HEK293 (cell line): ENCODE measurements at regions not wholly inside any gene's neighbourhood (a gene's known extent, or its start where the extent isn't known, plus 50 kb on each side); places are given as distances from the start of the nearest gene placed in this dataset.

Experiments
- CTCF ChIA-PET: fragments of 350-600 bp; formaldehyde crosslinking; extraction: SDS; loops from one replicate; lab custom pipeline; 2021; ENCODE audit warnings: antibody characterized with exemption; lab: Yijun Ruan, JAX
- POLR2A ChIA-PET: fragments of 300-600 bp; formaldehyde crosslinking; extraction: SDS; loops from one replicate; lab custom pipeline; 2020; ENCODE audit warnings: antibody characterized with exemption, inconsistent platforms; lab: Yijun Ruan, JAX
- H3K27ac ChIP-seq: fragments of 200-500 bp; sonication (Bioruptor generic); 2 replicates; pipeline ENCODE4 v1.5.1; 2014; ENCODE audit warnings: low read depth, low read length, control low read depth, inconsistent platforms; ENCODE audit errors: extremely low read depth
- H3K36me3 ChIP-seq, 2 experiments: fragments of 200-500 bp in 1 of 2; sonication (Bioruptor generic) in 1 of 2; 1 replicate in 1 of 2; 2 replicates in 1 of 2; pipeline ENCODE4 v1.5.1; 2014 to 2017; ENCODE audit warnings: inconsistent platforms in 2 of 2, low read length in 2 of 2; ENCODE audit not compliant: control insufficient read depth in 2 of 2, insufficient read depth in 1 of 2
- H3K4me1 ChIP-seq: fragments of 200-500 bp; sonication (Bioruptor generic); 2 replicates; pipeline ENCODE4 v1.5.1; 2014; ENCODE audit warnings: mild to moderate bottlenecking, low read length, inconsistent platforms; ENCODE audit not compliant: control insufficient read depth, insufficient read depth
- H3K4me3 ChIP-seq: 2 replicates; pipeline ENCODE4 v1.5.1; 2011; ENCODE audit warnings: low read depth, mild to moderate bottlenecking, control low read depth, low read length, moderate library complexity
- H3K9me3 ChIP-seq: fragments of 200-500 bp; sonication (Bioruptor generic); 2 replicates; pipeline ENCODE4 v1.5.1; 2014; ENCODE audit warnings: low read depth, low read length, inconsistent platforms; ENCODE audit not compliant: control insufficient read depth, insufficient read depth
- ATF2 ChIP-seq: fragments of 450-650 bp; formaldehyde crosslinking; IDR thresholded peaks from 2 replicates; pipeline ENCODE4 v1.5.1; 2016; ENCODE audit warnings: missing biosample characterization, missing genetic modification characterization, low read depth
- EGR2 ChIP-seq: fragments of 450-650 bp; formaldehyde crosslinking; IDR thresholded peaks from 2 replicates; pipeline ENCODE4 v1.5.1; 2016; ENCODE audit warnings: low read depth, missing biosample characterization, missing genetic modification characterization
- HOXD13 ChIP-seq: sonication (generic); formaldehyde crosslinking; IDR thresholded peaks from 2 replicates; pipeline ENCODE4 v1.8.0; 2022; ENCODE audit warnings: missing genetic modification reagents, borderline replicate concordance
- OVOL3 ChIP-seq: fragments of 450-650 bp; formaldehyde crosslinking; IDR thresholded peaks from 2 replicates; pipeline ENCODE4 v1.5.1; 2016; ENCODE audit warnings: missing biosample characterization, missing genetic modification characterization
- SP2 ChIP-seq: fragments of 450-650 bp; formaldehyde crosslinking; IDR thresholded peaks from 2 replicates; pipeline ENCODE4 v1.5.1; 2016; ENCODE audit warnings: missing biosample characterization, missing genetic modification characterization
- YY2 ChIP-seq: fragments of 450-650 bp; formaldehyde crosslinking; IDR thresholded peaks from 2 replicates; pipeline ENCODE4 v1.5.1; 2016; ENCODE audit warnings: missing biosample characterization, missing genetic modification characterization
- ZBTB7A ChIP-seq: fragments of 450-650 bp; formaldehyde crosslinking; IDR thresholded peaks from 2 replicates; pipeline ENCODE4 v1.5.1; 2016; ENCODE audit warnings: low read depth, missing biosample characterization, missing genetic modification characterization
- ZFP37 ChIP-seq: fragments of 450-650 bp; formaldehyde crosslinking; IDR thresholded peaks from 2 replicates; pipeline ENCODE4 v1.5.1; 2016; ENCODE audit warnings: missing biosample characterization, missing genetic modification characterization
- ZFP41 ChIP-seq: fragments of 450-650 bp; formaldehyde crosslinking; IDR thresholded peaks from 2 replicates; pipeline ENCODE4 v1.5.1; 2016; ENCODE audit warnings: missing biosample characterization, missing genetic modification characterization, borderline replicate concordance
- ZNF157 ChIP-seq: fragments of 450-650 bp; formaldehyde crosslinking; IDR thresholded peaks from 2 replicates; pipeline ENCODE4 v1.5.1; 2016; ENCODE audit warnings: missing biosample characterization, missing genetic modification characterization
- ZNF2 ChIP-seq: fragments of 450-650 bp; formaldehyde crosslinking; IDR thresholded peaks from 2 replicates; pipeline ENCODE4 v1.5.1; 2016; ENCODE audit warnings: missing biosample characterization, missing genetic modification characterization
- ZNF214 ChIP-seq: fragments of 450-650 bp; formaldehyde crosslinking; IDR thresholded peaks from 2 replicates; pipeline ENCODE4 v1.5.1; 2017; ENCODE audit warnings: missing biosample characterization, mild to moderate bottlenecking, missing genetic modification characterization, borderline replicate concordance
- ZNF223 ChIP-seq: fragments of 450-650 bp; formaldehyde crosslinking; IDR thresholded peaks from 2 replicates; pipeline ENCODE4 v1.5.1; 2016; ENCODE audit warnings: missing biosample characterization, missing genetic modification characterization
- ZNF248 ChIP-seq: fragments of 450-650 bp; formaldehyde crosslinking; IDR thresholded peaks from 2 replicates; pipeline ENCODE4 v1.5.1; 2017; ENCODE audit warnings: missing biosample characterization, missing genetic modification characterization
- ZNF274 ChIP-seq, 2 experiments: fragments of 200-500 bp in 1 of 2; fragments of 450-650 bp in 1 of 2; sonication (Bioruptor generic) in 1 of 2; formaldehyde crosslinking in 1 of 2; IDR thresholded peaks; 2 replicates each; pipeline versions ENCODE4 v1.5.1 to v1.6.1; 2014 to 2016; ENCODE audit warnings: borderline replicate concordance in 1 of 2, inconsistent platforms in 1 of 2, low read length in 1 of 2, missing biosample characterization in 1 of 2, missing genetic modification characterization in 1 of 2
- ZNF292 ChIP-seq: fragments of 450-650 bp; formaldehyde crosslinking; IDR thresholded peaks from 2 replicates; pipeline ENCODE4 v1.5.1; 2016; ENCODE audit warnings: low read depth, missing biosample characterization, missing genetic modification characterization, borderline replicate concordance
- ZNF341 ChIP-seq: fragments of 450-650 bp; formaldehyde crosslinking; IDR thresholded peaks from 2 replicates; pipeline ENCODE4; 2016; ENCODE audit warnings: low read depth, missing biosample characterization, missing genetic modification characterization
- ZNF391 ChIP-seq: fragments of 450-650 bp; formaldehyde crosslinking; IDR thresholded peaks from 2 replicates; pipeline ENCODE4 v1.5.1; 2016; ENCODE audit warnings: low read depth, missing biosample characterization, missing genetic modification characterization, borderline replicate concordance
- ZNF394 ChIP-seq: fragments of 450-650 bp; formaldehyde crosslinking; IDR thresholded peaks from 2 replicates; pipeline ENCODE4 v1.5.1; 2016; ENCODE audit warnings: missing biosample characterization, missing genetic modification characterization, mild to moderate bottlenecking, moderate library complexity, borderline replicate concordance
- ZNF510 ChIP-seq: fragments of 450-650 bp; formaldehyde crosslinking; IDR thresholded peaks from 2 replicates; pipeline ENCODE4 v1.5.1; 2018; ENCODE audit warnings: mild to moderate bottlenecking, missing genetic modification characterization, missing biosample characterization; ENCODE audit not compliant: insufficient replicate concordance
- ZNF514 ChIP-seq: fragments of 450-650 bp; formaldehyde crosslinking; IDR thresholded peaks from 2 replicates; pipeline ENCODE4 v1.5.1; 2016; ENCODE audit warnings: missing biosample characterization, missing genetic modification characterization
- ZNF571 ChIP-seq: fragments of 450-650 bp; formaldehyde crosslinking; IDR thresholded peaks from 2 replicates; pipeline ENCODE4 v1.5.0; 2017; ENCODE audit warnings: missing biosample characterization, missing genetic modification characterization
- ZNF624 ChIP-seq: fragments of 450-650 bp; formaldehyde crosslinking; IDR thresholded peaks from 2 replicates; pipeline ENCODE4 v1.5.1; 2017; ENCODE audit warnings: missing biosample characterization, missing genetic modification characterization
- ZNF704 ChIP-seq: fragments of 450-650 bp; formaldehyde crosslinking; IDR thresholded peaks from 2 replicates; pipeline ENCODE4 v1.5.1; 2016; ENCODE audit warnings: missing biosample characterization, missing genetic modification characterization
- ZNF776 ChIP-seq: fragments of 450-650 bp; formaldehyde crosslinking; IDR thresholded peaks from 2 replicates; pipeline ENCODE4 v1.5.0; 2017; ENCODE audit warnings: missing biosample characterization, missing genetic modification characterization, borderline replicate concordance
- ZNF777 ChIP-seq: fragments of 450-650 bp; formaldehyde crosslinking; IDR thresholded peaks from 2 replicates; pipeline ENCODE4 v1.5.1; 2017; ENCODE audit warnings: missing biosample characterization, missing genetic modification characterization, borderline replicate concordance
- ZNF792 ChIP-seq: fragments of 450-650 bp; formaldehyde crosslinking; IDR thresholded peaks from 2 replicates; pipeline ENCODE4 v1.5.1; 2016; ENCODE audit warnings: missing biosample characterization, missing genetic modification characterization
- ZSCAN5A ChIP-seq: fragments of 450-650 bp; formaldehyde crosslinking; IDR thresholded peaks from 2 replicates; pipeline ENCODE4 v1.5.1; 2016; ENCODE audit warnings: missing biosample characterization, missing genetic modification characterization

GRCh38 chr2:129443865-129444739 lies 535.4 kb upstream of the RAB6C start:
- H3K27ac ChIP-seq: no peak overlapping the region
- TF ChIP-seq ZNF792 (tag by site-specific recombination): no peak
- no peak for TF ChIP-seq ZNF223 (tag by site-specific recombination)
- no peak for TF ChIP-seq ATF2
- no peak for TF ChIP-seq OVOL3 (tag by site-specific recombination)
- no peak for TF ChIP-seq ZNF248 (tag by site-specific recombination)
- no peak for TF ChIP-seq ZNF2 (tag by site-specific recombination)
- no peak for TF ChIP-seq ZNF341 (tag by site-specific recombination)
- no peak for TF ChIP-seq ZNF214 (tag by site-specific recombination)
- TF ChIP-seq ZNF704 (tag by site-specific recombination): no peak
- no peak for TF ChIP-seq ZNF510
- TF ChIP-seq ZFP41 (tag by site-specific recombination): no peak
- no peak for TF ChIP-seq ZFP37
- TF ChIP-seq EGR2 (tag by site-specific recombination): no peak
- no peak for TF ChIP-seq ZNF571 (tag by site-specific recombination)
- TF ChIP-seq, all 188 proteins: peak for 0
- ChIA-PET CTCF (interaction anchor here (0.6 kb wide), 1 partner anchor 708 kb away, joined by 4 read pairs; no protein-coding TSS in a partner anchor), POLR2A (no interaction called here)
- Histone ChIP-seq H3K9me3 (no peaks in the 10 kb centered on the region), H3K4me3 (no peak overlapping the region), H3K36me3 (peaks cover 0 to 16% of the 10 kb centered on the region in 2 experiments; a peak in 1 of 3 replicates), H3K4me1 (no peaks in the 10 kb centered on the region)

GRCh38 chr2:129444751-129445150 lies 534.7 kb upstream of the RAB6C start:
- no peak overlapping the region for H3K27ac ChIP-seq
- no peaks in the 10 kb centered on the region for H3K9me3 ChIP-seq
- POLR2A ChIA-PET: no interaction called here
- H3K36me3 ChIP-seq: peaks cover 0 to 16% of the 10 kb centered on the region in 2 experiments; a peak in 1 of 3 replicates
- no peak overlapping the region for H3K4me3 ChIP-seq
- CTCF ChIA-PET: interaction anchor here (0.6 kb wide), 1 partner anchor 708 kb away, joined by 4 read pairs; no protein-coding TSS in a partner anchor
- no peak for TF ChIP-seq SP2 (tag by site-specific recombination)
- no peak for TF ChIP-seq ZBTB7A
- TF ChIP-seq YY2 (tag by site-specific recombination): no peak
- TF ChIP-seq ZNF157 (tag by site-specific recombination): no peak
- no peaks in the 10 kb centered on the region for H3K4me1 ChIP-seq

- H3K4me1 ChIP-seq: no peaks in the 10 kb centered on the region
- ChIA-PET POLR2A (no interaction called here), CTCF (interaction anchor here (0.6 kb wide), 1 partner anchor 472 kb away, joined by 3 read pairs; no protein-coding TSS in a partner anchor)
- H3K27ac ChIP-seq: no peak overlapping the region
- H3K36me3 ChIP-seq: no peaks in the 10 kb centered on the region
- H3K9me3 ChIP-seq: no peaks in the 10 kb centered on the region
- no peak overlapping the region for H3K4me3 ChIP-seq
- no peak for TF ChIP-seq ZNF274 (IDR thresholded peaks at IDR 0.05; ENCODE audit: low read length)
- no peak for TF ChIP-seq ZNF274 (tag by site-specific recombination; IDR thresholded peaks at IDR 0.05; ENCODE audit: borderline replicate concordance)
- TF ChIP-seq ZNF776 (tag by site-specific recombination): no peak
- no peak for TF ChIP-seq ZNF2 (tag by site-specific recombination)
- no peak for TF ChIP-seq ZNF777 (tag by site-specific recombination)
- no peak for TF ChIP-seq ZNF514
- no peak for TF ChIP-seq ZNF624 (tag by site-specific recombination)
- TF ChIP-seq ZFP41 (tag by site-specific recombination): no peak
- TF ChIP-seq ZSCAN5A (tag by site-specific recombination): no peak
- TF ChIP-seq HOXD13 (CRISPR knock-in tag): no peak
- no peak for TF ChIP-seq ZNF292 (tag by site-specific recombination)
- no peak for TF ChIP-seq ZNF391 (tag by site-specific recombination)
- no peak for TF ChIP-seq ZNF394 (tag by site-specific recombination)
These were observed 522.8 kb upstream of the RAB6C start for GRCh38 chr2:129456691-129457090.
